ENCODE measurements at regions not wholly inside any gene's neighbourhood (a gene's known extent, or its start where the extent isn't known, plus 50 kb on each side); places are given as distances from the start of the nearest gene placed in this dataset.

DNA sequence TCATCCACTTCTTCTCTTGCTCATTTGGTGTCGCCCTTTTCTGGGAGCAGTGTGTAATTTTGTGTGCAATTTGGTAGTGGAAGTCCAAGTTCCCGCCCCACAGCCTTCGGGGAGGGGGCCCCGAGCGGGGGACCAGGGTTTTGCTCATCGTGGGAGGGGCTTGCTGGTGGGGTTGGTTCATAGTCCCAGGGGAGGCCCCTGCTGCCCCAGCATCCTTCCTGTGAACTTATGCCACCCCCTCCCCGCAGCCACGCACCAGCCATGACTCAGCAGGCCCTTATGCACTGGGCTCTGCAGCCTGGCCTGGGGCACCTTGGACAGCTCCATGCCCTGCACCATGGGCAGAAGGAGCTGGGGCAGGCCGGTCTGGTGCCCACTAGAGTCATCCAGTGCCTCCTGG, 1183.6 kb downstream of the BRD1 start:
- H3K9me3 ChIP-seq, result no peaks in the 10 kb centered on the region
- TF ChIP-seq POLR2A (IDR thresholded peaks at IDR 0.05), result no peak
- TF ChIP-seq CTCF (IDR thresholded peaks at IDR 0.05 in 8 of 11, conservative IDR thresholded peaks at IDR 0.05 in 3 of 11), result no peak
- no peak for TF ChIP-seq POLR2AphosphoS5 (IDR thresholded peaks at IDR 0.05)
- intact Hi-C loops (cut with DNase I; ENCODE audit: low total_unique reads), result no loop called here
- no peaks in the 10 kb centered on the region for H3K36me3 ChIP-seq
- H3K27ac ChIP-seq, result no peak overlapping the region
- H3K27me3 ChIP-seq (replicated peaks in 1 of 7), result peaks cover 0 to 20% (median 0%) of the 10 kb centered on the region in 7 donors
- H3K4me1 ChIP-seq, result no peaks in the 10 kb centered on the region
- no peak for DNase-seq
- WGBS, 5 donors, result 14 to 35% (median 32%) methylated on average over 6 to 9 of the region's 9 CpGs
- H3K4me3 ChIP-seq, result no peak overlapping the region

DNA sequence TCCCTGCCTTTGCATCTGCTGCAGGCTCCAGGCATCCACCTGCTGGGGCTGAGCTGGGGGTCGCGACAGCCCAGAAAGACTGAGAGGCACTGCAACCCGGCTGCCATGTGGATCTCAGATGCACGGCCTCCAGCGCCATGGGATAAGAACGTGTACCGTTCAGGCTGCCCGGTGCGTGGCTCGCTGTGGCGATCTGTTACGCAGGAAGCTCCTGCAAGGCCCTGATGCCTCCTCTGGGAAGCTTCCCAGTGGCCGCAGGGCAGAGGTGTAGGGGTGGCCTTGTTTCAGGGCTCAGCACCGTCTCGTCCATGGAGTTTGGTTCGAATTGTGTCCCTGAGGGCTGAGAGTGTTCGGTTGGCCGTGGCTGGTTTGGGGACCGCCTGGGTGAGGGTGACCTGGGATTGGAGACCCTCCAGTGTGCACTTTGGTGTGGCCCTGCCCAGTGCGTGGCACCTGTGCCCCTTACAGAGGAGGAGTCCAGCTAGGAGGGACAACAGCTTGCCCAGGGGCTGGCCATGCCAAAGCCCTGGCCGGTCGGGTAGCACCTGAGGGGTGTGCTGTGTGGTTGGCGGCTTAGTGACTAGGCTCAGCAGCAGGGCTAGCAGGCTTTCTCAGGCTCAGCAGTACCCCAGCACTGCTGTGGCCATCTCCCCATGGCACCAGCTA, 1184.5 kb downstream of the BRD1 start:
- Histone ChIP-seq H3K27ac (no peak overlapping the region), H3K9me3 (no peaks in the 10 kb centered on the region), H3K36me3 (no peaks in the 10 kb centered on the region), H3K4me3 (no peak overlapping the region), H3K27me3 (replicated peaks in 1 of 7) (peaks cover 0 to 22% (median 0%) of the 10 kb centered on the region in 7 donors), H3K4me1 (no peaks in the 10 kb centered on the region)
- TF ChIP-seq POLR2A (IDR thresholded peaks at IDR 0.05), result no peak
- no peak for TF ChIP-seq POLR2AphosphoS5 (IDR thresholded peaks at IDR 0.05)
- no peak for TF ChIP-seq CTCF (IDR thresholded peaks at IDR 0.05 in 8 of 11, conservative IDR thresholded peaks at IDR 0.05 in 3 of 11)
- 87 to 93% (median 90%) methylated on average over 20 to 23 of the region's 23 CpGs for WGBS, 5 donors
- intact Hi-C loops (cut with DNase I; ENCODE audit: low total_unique reads), result no loop called here
- DNase-seq, result no peak

- intact Hi-C loops (cut with DNase I; ENCODE audit: low total_unique reads), result no loop called here
- Histone ChIP-seq H3K4me3 (no peak overlapping the region), H3K36me3 (no peaks in the 10 kb centered on the region), H3K27me3 (replicated peaks in 1 of 7) (peaks cover 0 to 22% (median 0%) of the 10 kb centered on the region in 7 donors), H3K27ac (no peak overlapping the region), H3K4me1 (no peaks in the 10 kb centered on the region), H3K9me3 (no peaks in the 10 kb centered on the region)
- no peak for DNase-seq
- no peak for TF ChIP-seq POLR2AphosphoS5 (IDR thresholded peaks at IDR 0.05)
- no peak for TF ChIP-seq POLR2A (IDR thresholded peaks at IDR 0.05)
- TF ChIP-seq CTCF (IDR thresholded peaks at IDR 0.05 in 8 of 11, conservative IDR thresholded peaks at IDR 0.05 in 3 of 11), result no peak
- 79 to 87% (median 80%) methylated on average over 6 of the region's 6 CpGs for WGBS, 5 donors
Observed at GRCh38 chr22:48642550-48642949, 1185.1 kb downstream of the BRD1 start.

- TF ChIP-seq CTCF (IDR thresholded peaks at IDR 0.05 in 8 of 11, conservative IDR thresholded peaks at IDR 0.05 in 3 of 11), result no peak
- peaks cover 0 to 24% (median 0%) of the 10 kb centered on the region in 7 donors for H3K27me3 ChIP-seq (replicated peaks in 1 of 7)
- no peaks in the 10 kb centered on the region for H3K36me3 ChIP-seq
- no peaks in the 10 kb centered on the region for H3K9me3 ChIP-seq
- H3K4me1 ChIP-seq, result no peaks in the 10 kb centered on the region
- no peak overlapping the region for H3K27ac ChIP-seq
- H3K4me3 ChIP-seq, result no peak overlapping the region
- DNase-seq, result no peak
- intact Hi-C loops (cut with DNase I; ENCODE audit: low total_unique reads), result no loop called here
- WGBS, 5 donors, result 76 to 92% (median 87%) methylated on average over 7 to 14 of the region's 14 CpGs
Observed at GRCh38 chr22:48641906-48642475, 1185.7 kb downstream of the BRD1 start.

Data from spleen (tissue), 11 donors.